ES-I3 (cell line): ENCODE measurements at regions not wholly inside any gene's neighbourhood (a gene's known extent, or its start where the extent isn't known, plus 50 kb on each side); places are given as distances from the start of the nearest gene placed in this dataset.
A peak's percentile ranks its signal among the peaks of the same experiment; 100 is the strongest.

Experiments used
- H3K36me3 ChIP-seq: 2 replicates; pipeline ENCODE4 v1.6.1; 2013; ENCODE audit warnings: mild to moderate bottlenecking, low read length, control low read depth, moderate library complexity; ENCODE audit not compliant: insufficient read depth
- H3K4me1 ChIP-seq: 2 replicates; pipeline ENCODE4 v1.6.1; 2013; ENCODE audit warnings: mild to moderate bottlenecking, control low read depth, low read length; ENCODE audit not compliant: insufficient read depth
- H3K9ac ChIP-seq: 2 replicates; pipeline ENCODE4 v1.6.1; 2013; ENCODE audit warnings: low read depth, mild to moderate bottlenecking, low read length, moderate library complexity
- H3K9me3 ChIP-seq: 2 replicates; pipeline ENCODE4 v1.6.1; 2013; ENCODE audit warnings: mild to moderate bottlenecking, low read length, moderate library complexity; ENCODE audit not compliant: control insufficient read depth, insufficient read depth

- H3K9me3 ChIP-seq: no peaks in the 10 kb centered on the region
- no peaks in the 10 kb centered on the region; the same call in 1 of the 2 replicates for H3K4me1 ChIP-seq
- no peak overlapping the region for H3K9ac ChIP-seq
- no peaks in the 10 kb centered on the region for H3K36me3 ChIP-seq
Observed at GRCh38 chr2:34402376-34402775, 803.3 kb upstream of the FAM98A start.

- Histone ChIP-seq H3K36me3 (no peaks in the 10 kb centered on the region), H3K9me3 (no peaks in the 10 kb centered on the region), H3K9ac (no peak overlapping the region), H3K4me1 (no peaks in the 10 kb centered on the region)
Observed at GRCh38 chr2:34401186-34401585, 802.1 kb upstream of the FAM98A start.

GRCh38 chr2:34388446-34388845 lies 789.3 kb upstream of the FAM98A start:
- no peaks in the 10 kb centered on the region for H3K36me3 ChIP-seq
- H3K4me1 ChIP-seq: no peaks in the 10 kb centered on the region
- no peak overlapping the region for H3K9ac ChIP-seq
- H3K9me3 ChIP-seq: no peaks in the 10 kb centered on the region

GRCh38 chr2:34387536-34387935 lies 788.4 kb upstream of the FAM98A start:
- Histone ChIP-seq H3K4me1 (no peaks in the 10 kb centered on the region), H3K36me3 (no peaks in the 10 kb centered on the region), H3K9ac (no peak overlapping the region), H3K9me3 (no peaks in the 10 kb centered on the region)

GRCh38 chr2:34379586-34379985 lies 780.5 kb upstream of the FAM98A start:
- H3K36me3 ChIP-seq: no peaks in the 10 kb centered on the region
- no peaks in the 10 kb centered on the region for H3K4me1 ChIP-seq
- H3K9me3 ChIP-seq: no peaks in the 10 kb centered on the region
- no peak overlapping the region for H3K9ac ChIP-seq

- no peaks in the 10 kb centered on the region for H3K4me1 ChIP-seq
- no peak overlapping the region for H3K9ac ChIP-seq
- no peaks in the 10 kb centered on the region for H3K36me3 ChIP-seq
Observed at GRCh38 chr2:34373586-34374233, 774.6 kb upstream of the FAM98A start.

GRCh38 chr2:34372967-34373366 lies 773.9 kb upstream of the FAM98A start:
- Histone ChIP-seq H3K36me3 (no peaks in the 10 kb centered on the region), H3K9me3 (no peaks in the 10 kb centered on the region), H3K4me1 (no peaks in the 10 kb centered on the region), H3K9ac (no peak overlapping the region)

More at GRCh38 chr2:34373586-34374233, 774.6 kb upstream of the FAM98A start:
- H3K9me3 ChIP-seq: no peaks in the 10 kb centered on the region

- H3K9me3 ChIP-seq: no peaks in the 10 kb centered on the region
- H3K9ac ChIP-seq: no peak overlapping the region
- H3K4me1 ChIP-seq: peaks cover 4% of the 10 kb centered on the region; the same call in 1 of the 2 replicates
- no peaks in the 10 kb centered on the region for H3K36me3 ChIP-seq
Observed at GRCh38 chr2:34371711-34372110, 772.6 kb upstream of the FAM98A start.

GRCh38 chr2:34368304-34368703 lies 769.2 kb upstream of the FAM98A start:
- H3K36me3 ChIP-seq: no peaks in the 10 kb centered on the region
- H3K9me3 ChIP-seq: no peaks in the 10 kb centered on the region

GRCh38 chr2:34365932-34366331 lies 766.8 kb upstream of the FAM98A start:
- Histone ChIP-seq H3K9me3 (no peaks in the 10 kb centered on the region), H3K4me1 (peaks cover 24% of the 10 kb centered on the region), H3K36me3 (no peaks in the 10 kb centered on the region), H3K9ac (peak overlapping the region; percentile 10; the same call in 1 of the 2 replicates)

More at GRCh38 chr2:34368304-34368703, 769.2 kb upstream of the FAM98A start:
- Histone ChIP-seq H3K9ac (no peak overlapping the region), H3K4me1 (peaks cover 24% of the 10 kb centered on the region)

- H3K36me3 ChIP-seq: no peaks in the 10 kb centered on the region
- 0 out of 2 replicates have a peak overlapping the region, but pooled peaks have one; percentile 10 for H3K9ac ChIP-seq
- no peaks in the 10 kb centered on the region for H3K9me3 ChIP-seq
- H3K4me1 ChIP-seq: peaks cover 24% of the 10 kb centered on the region
Observed at GRCh38 chr2:34365512-34365911, 766.4 kb upstream of the FAM98A start.

GRCh38 chr2:34353509-34354113 lies 754.5 kb upstream of the FAM98A start:
- Histone ChIP-seq H3K36me3 (no peaks in the 10 kb centered on the region), H3K9ac (no peak overlapping the region), H3K4me1 (no peaks in the 10 kb centered on the region), H3K9me3 (no peaks in the 10 kb centered on the region; the same call in 1 of the 2 replicates)

GRCh38 chr2:34349527-34349926 lies 750.4 kb upstream of the FAM98A start:
- no peaks in the 10 kb centered on the region for H3K4me1 ChIP-seq
- no peak overlapping the region for H3K9ac ChIP-seq
- no peaks in the 10 kb centered on the region for H3K36me3 ChIP-seq
- H3K9me3 ChIP-seq: no peaks in the 10 kb centered on the region; the same call in 1 of the 2 replicates

- Histone ChIP-seq H3K9ac (no peak overlapping the region), H3K4me1 (no peaks in the 10 kb centered on the region), H3K36me3 (no peaks in the 10 kb centered on the region), H3K9me3 (no peaks in the 10 kb centered on the region; the same call in 1 of the 2 replicates)
Observed at GRCh38 chr2:34345030-34345429, 745.9 kb upstream of the FAM98A start.

GRCh38 chr2:34340307-34340706 lies 741.2 kb upstream of the FAM98A start:
- Histone ChIP-seq H3K9ac (no peak overlapping the region), H3K9me3 (no peaks in the 10 kb centered on the region; the same call in 1 of the 2 replicates), H3K4me1 (no peaks in the 10 kb centered on the region), H3K36me3 (no peaks in the 10 kb centered on the region)
